ENCODE measurements at regions not wholly inside any gene's neighbourhood (a gene's known extent, or its start where the extent isn't known, plus 50 kb on each side); places are given as distances from the start of the nearest gene placed in this dataset.

DNA sequence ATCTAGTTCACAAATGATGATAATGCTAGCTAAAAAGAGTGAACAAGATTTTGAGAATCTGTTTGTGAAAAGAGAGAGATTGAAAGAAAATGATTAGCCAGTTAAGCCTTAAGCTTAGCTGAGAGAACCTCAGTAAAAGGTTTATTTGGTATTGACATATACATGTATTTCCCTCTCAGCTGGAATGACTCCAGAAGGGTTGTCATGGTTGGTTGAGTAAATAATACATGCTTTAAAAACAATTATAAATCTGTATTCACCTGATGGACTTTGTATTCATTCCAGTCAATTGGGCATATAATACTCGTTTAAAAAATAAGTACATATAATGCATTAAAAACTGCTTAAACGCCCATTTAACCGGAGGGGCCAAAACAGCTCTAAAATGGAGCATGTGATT is 181.4 kb downstream of the GRB14 start:
- H3K4me3 ChIP-seq (ENCODE audit: low read depth, low read length): no peak overlapping the region
- TF ChIP-seq, protein P1, sequence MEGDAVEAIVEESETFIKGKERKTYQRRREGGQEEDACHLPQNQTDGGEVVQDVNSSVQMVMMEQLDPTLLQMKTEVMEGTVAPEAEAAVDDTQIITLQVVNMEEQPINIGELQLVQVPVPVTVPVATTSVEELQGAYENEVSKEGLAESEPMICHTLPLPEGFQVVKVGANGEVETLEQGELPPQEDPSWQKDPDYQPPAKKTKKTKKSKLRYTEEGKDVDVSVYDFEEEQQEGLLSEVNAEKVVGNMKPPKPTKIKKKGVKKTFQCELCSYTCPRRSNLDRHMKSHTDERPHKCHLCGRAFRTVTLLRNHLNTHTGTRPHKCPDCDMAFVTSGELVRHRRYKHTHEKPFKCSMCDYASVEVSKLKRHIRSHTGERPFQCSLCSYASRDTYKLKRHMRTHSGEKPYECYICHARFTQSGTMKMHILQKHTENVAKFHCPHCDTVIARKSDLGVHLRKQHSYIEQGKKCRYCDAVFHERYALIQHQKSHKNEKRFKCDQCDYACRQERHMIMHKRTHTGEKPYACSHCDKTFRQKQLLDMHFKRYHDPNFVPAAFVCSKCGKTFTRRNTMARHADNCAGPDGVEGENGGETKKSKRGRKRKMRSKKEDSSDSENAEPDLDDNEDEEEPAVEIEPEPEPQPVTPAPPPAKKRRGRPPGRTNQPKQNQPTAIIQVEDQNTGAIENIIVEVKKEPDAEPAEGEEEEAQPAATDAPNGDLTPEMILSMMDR (IDR thresholded peaks at IDR 0.05; ENCODE audit: borderline replicate concordance, insufficient read depth, low read depth, low read length): no peak

DNA sequence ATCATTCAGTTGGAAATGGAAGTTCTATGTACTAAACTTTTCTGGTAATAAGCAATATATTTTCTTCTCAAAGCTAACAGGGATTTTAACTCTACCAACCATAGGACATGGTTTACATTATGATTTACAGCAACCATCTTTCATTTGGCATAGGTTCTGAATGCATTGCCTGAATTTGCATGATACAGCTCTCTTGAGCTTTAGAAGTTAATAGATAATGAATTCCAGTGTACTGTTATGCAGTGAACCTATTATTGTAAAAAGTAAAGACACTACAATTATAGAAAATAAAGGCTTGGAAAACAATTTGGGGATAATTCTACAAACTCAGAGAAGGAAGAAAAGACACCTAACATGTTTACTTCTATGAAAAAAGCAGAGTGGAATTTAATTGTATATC is 182.0 kb downstream of the GRB14 start:
- no peak overlapping the region for H3K4me3 ChIP-seq (ENCODE audit: low read depth, low read length)
- TF ChIP-seq, protein P1 (IDR thresholded peaks at IDR 0.05; ENCODE audit: borderline replicate concordance, insufficient read depth, low read depth, low read length): no peak

DNA sequence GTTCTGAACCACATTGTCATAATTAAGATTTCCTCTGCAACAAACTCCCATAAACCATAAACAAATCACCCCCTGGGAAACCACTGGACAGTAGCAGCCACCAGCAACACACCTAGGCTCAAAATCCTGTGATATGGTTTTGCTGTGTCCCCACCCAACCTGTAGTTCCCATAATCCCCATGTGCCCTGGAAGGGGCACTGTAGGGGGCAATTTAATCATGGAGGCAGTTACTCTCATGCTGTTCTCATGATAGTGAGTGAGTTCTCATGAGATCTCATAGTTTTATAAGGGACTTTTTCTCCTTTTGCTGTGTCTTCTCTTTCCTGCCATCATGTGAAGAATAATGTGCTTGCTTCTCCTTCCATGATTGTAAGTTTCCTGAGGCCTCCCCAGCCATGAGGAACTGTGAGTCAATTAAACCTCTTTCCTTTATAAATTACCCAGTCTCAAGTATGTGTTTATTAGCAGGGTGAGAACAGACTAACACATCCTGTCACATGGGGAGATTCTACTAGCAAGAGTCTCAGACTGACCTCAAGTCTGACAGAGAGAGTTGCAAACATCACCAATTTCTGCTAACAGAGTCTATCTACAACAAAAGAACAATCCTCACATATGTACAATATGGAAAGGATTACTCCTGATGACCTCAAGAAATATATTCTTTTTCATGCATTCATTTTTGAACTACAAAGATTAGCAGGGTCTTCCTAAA is 182.6 kb downstream of the GRB14 start:
- no peak overlapping the region for H3K4me3 ChIP-seq (ENCODE audit: low read depth, low read length)

GRCh38 chr2:164436131-164436530 is 185.2 kb downstream of the GRB14 start:
- TF ChIP-seq, protein P1 (IDR thresholded peaks at IDR 0.05; ENCODE audit: borderline replicate concordance, insufficient read depth, low read depth, low read length): no peak
- no peak overlapping the region for H3K4me3 ChIP-seq (ENCODE audit: low read depth, low read length)

More for the DNA sequence above, 182.6 kb downstream of the GRB14 start:
- TF ChIP-seq, protein P1 (IDR thresholded peaks at IDR 0.05; ENCODE audit: borderline replicate concordance, insufficient read depth, low read depth, low read length): no peak

DNA sequence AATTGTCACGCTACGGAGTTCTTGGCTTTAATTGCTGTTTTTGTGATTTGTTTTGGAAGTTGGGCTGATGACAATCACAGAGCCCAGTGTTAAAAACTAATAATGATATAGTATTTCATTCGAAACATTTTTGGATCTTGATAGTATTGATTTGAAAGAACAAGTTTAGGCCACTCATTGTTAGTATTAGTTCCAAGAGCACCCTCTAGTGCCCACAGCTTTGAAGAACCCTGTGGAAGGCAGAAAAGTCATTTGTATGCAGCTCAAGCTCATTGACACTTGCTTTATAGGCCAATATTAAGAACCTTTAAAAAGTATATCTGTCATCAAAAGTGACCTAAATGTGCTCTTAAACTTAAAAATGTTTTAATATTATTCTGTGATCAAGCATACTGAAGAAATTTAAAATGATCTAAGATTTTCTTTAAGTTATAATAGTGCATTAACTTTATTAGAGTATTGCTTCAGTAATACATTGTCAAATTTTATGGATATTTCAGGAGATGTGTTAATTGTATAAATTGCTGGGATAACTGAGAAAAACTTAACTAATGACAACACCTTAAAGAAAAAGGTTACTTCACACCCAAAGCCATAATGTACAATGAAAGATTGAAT is 191.0 kb downstream of the GRB14 start:
- H3K4me3 ChIP-seq (ENCODE audit: low read depth, low read length): no peak overlapping the region
- TF ChIP-seq, protein P1 (IDR thresholded peaks at IDR 0.05; ENCODE audit: borderline replicate concordance, insufficient read depth, low read depth, low read length): peak; percentile 47; the same call in 1 of the 2 replicates

- TF ChIP-seq, protein P1 (IDR thresholded peaks at IDR 0.05; ENCODE audit: borderline replicate concordance, insufficient read depth, low read depth, low read length): no peak
- H3K4me3 ChIP-seq (ENCODE audit: low read depth, low read length): no peak overlapping the region
Observed at GRCh38 chr2:164429354-164429753, 191.9 kb downstream of the GRB14 start.

- TF ChIP-seq, protein P1 (IDR thresholded peaks at IDR 0.05; ENCODE audit: borderline replicate concordance, insufficient read depth, low read depth, low read length): no peak
- no peak overlapping the region for H3K4me3 ChIP-seq (ENCODE audit: low read depth, low read length)
Observed at GRCh38 chr2:164427111-164427510, 194.2 kb downstream of the GRB14 start.
